BJ (cell line): ENCODE measurements at regions not wholly inside any gene's neighbourhood (a gene's known extent, or its start where the extent isn't known, plus 50 kb on each side); places are given as distances from the start of the nearest gene placed in this dataset.

Experiments used
- CTCF ChIA-PET: fragments of 350-600 bp; formaldehyde crosslinking; extraction: SDS; loops from one replicate; lab custom pipeline; 2021; ENCODE audit warnings: antibody characterized with exemption, inconsistent platforms; lab: Yijun Ruan, JAX
- POLR2A ChIA-PET: fragments of 300-600 bp; sonication (Branson Sonifier 250); formaldehyde crosslinking; extraction: SDS; loops from one replicate; lab custom pipeline; 2021; ENCODE audit warnings: antibody characterized with exemption; lab: Charles Lee
- DNase-seq: peaks from one replicate; pipeline ENCODE4 v3.0.0-alpha.2; 2011; ENCODE audit warnings: low read depth
- H3K27me3 ChIP-seq: 2 replicates; pipeline ENCODE4 v1.6.0; 2011; ENCODE audit warnings: low read length; ENCODE audit not compliant: control insufficient read depth, insufficient read depth
- H3K36me3 ChIP-seq: 2 replicates; pipeline ENCODE4 v1.5.1; 2011; ENCODE audit warnings: low read length; ENCODE audit not compliant: control insufficient read depth, insufficient read depth
- H3K4me3 ChIP-seq: 2 replicates; pipeline ENCODE4 v1.5.1; 2011; ENCODE audit warnings: low read depth, mild to moderate bottlenecking, control low read depth, low read length
- CTCF ChIP-seq: IDR thresholded peaks from 2 replicates; pipeline ENCODE4 v1.5.1; 2011; ENCODE audit warnings: low read depth, mild to moderate bottlenecking, control low read depth, inconsistent platforms, low read length, moderate library complexity; ENCODE audit not compliant: insufficient read depth

- no peak for DNase-seq
- Histone ChIP-seq H3K36me3 (no peaks in the 10 kb centered on the region), H3K27me3 (no peaks in the 10 kb centered on the region), H3K4me3 (no peak overlapping the region)
- TF ChIP-seq CTCF = no peak
- ChIA-PET CTCF (interaction anchor here (0.6 to 0.8 kb wide), 2 partner anchors 9 to 12 kb away, joined by 3 read pairs; no protein-coding TSS in a partner anchor), POLR2A (no interaction called here)
Observed at GRCh38 chr2:150165988-150166312, 321.5 kb downstream of the RND3 start.

- ChIA-PET POLR2A (no interaction called here), CTCF (interaction anchor here (0.7 kb wide), 1 partner anchor 1070 kb away, joined by 3 read pairs; no protein-coding TSS in a partner anchor)
- no peak for TF ChIP-seq CTCF
- Histone ChIP-seq H3K4me3 (no peak overlapping the region), H3K36me3 (no peaks in the 10 kb centered on the region), H3K27me3 (no peaks in the 10 kb centered on the region)
- no peak for DNase-seq
Observed at GRCh38 chr2:150165442-150165841, 322.0 kb downstream of the RND3 start.

- CTCF ChIA-PET = interaction anchor here (1.4 kb wide), 1 partner anchor 8 kb away, joined by 3 read pairs; no protein-coding TSS in a partner anchor
- no peak for DNase-seq
- Histone ChIP-seq H3K36me3 (no peaks in the 10 kb centered on the region), H3K27me3 (no peaks in the 10 kb centered on the region), H3K4me3 (no peak overlapping the region)
- TF ChIP-seq CTCF = no peak
- POLR2A ChIA-PET = no interaction called here
Observed at GRCh38 chr2:150162241-150162942, 325.1 kb downstream of the RND3 start.

GRCh38 chr2:150160058-150160457, 327.4 kb downstream of the RND3 start:
- DNase-seq = no peak
- no peaks in the 10 kb centered on the region for H3K27me3 ChIP-seq
- ChIA-PET POLR2A (no interaction called here), CTCF (interaction anchor here (1.3 kb wide), 1 partner anchor 11 kb away, joined by 4 read pairs; no protein-coding TSS in a partner anchor)
- no peak for TF ChIP-seq CTCF
- no peak overlapping the region for H3K4me3 ChIP-seq
- no peaks in the 10 kb centered on the region for H3K36me3 ChIP-seq

- no peaks in the 10 kb centered on the region for H3K27me3 ChIP-seq
- ChIA-PET POLR2A (no interaction called here), CTCF (interaction anchor here (1.3 kb wide), 1 partner anchor 10 kb away, joined by 4 read pairs; no protein-coding TSS in a partner anchor)
- no peaks in the 10 kb centered on the region for H3K36me3 ChIP-seq
- TF ChIP-seq CTCF = no peak
- no peak overlapping the region for H3K4me3 ChIP-seq
- DNase-seq = no peak
Observed at GRCh38 chr2:150159300-150159699, 328.2 kb downstream of the RND3 start.
